ENCODE measurements at regions not wholly inside any gene's neighbourhood (a gene's known extent, or its start where the extent isn't known, plus 50 kb on each side); places are given as distances from the start of the nearest gene placed in this dataset.

GRCh38 chr12:29889737-29890136 is 106.0 kb upstream of the TMTC1 start:
- TF ChIP-seq, protein P1, sequence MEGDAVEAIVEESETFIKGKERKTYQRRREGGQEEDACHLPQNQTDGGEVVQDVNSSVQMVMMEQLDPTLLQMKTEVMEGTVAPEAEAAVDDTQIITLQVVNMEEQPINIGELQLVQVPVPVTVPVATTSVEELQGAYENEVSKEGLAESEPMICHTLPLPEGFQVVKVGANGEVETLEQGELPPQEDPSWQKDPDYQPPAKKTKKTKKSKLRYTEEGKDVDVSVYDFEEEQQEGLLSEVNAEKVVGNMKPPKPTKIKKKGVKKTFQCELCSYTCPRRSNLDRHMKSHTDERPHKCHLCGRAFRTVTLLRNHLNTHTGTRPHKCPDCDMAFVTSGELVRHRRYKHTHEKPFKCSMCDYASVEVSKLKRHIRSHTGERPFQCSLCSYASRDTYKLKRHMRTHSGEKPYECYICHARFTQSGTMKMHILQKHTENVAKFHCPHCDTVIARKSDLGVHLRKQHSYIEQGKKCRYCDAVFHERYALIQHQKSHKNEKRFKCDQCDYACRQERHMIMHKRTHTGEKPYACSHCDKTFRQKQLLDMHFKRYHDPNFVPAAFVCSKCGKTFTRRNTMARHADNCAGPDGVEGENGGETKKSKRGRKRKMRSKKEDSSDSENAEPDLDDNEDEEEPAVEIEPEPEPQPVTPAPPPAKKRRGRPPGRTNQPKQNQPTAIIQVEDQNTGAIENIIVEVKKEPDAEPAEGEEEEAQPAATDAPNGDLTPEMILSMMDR (IDR thresholded peaks at IDR 0.05; ENCODE audit: low read depth, low read length, missing input control) = peak; percentile 39
- TF ChIP-seq RAD21 (IDR thresholded peaks at IDR 0.05) (peak; percentile 61 to 78), TAF1 (conservative IDR thresholded peaks at IDR 0.05) (no peak), SP1 (IDR thresholded peaks at IDR 0.05) (no peak), NR2F2 (IDR thresholded peaks at IDR 0.05) (no peak), YY1 (IDR thresholded peaks at IDR 0.05) (no peak), ZBTB33 (IDR thresholded peaks at IDR 0.05) (no peak), MAX (IDR thresholded peaks at IDR 0.05) (no peak), EGR1 (IDR thresholded peaks at IDR 0.05; ENCODE audit: low read depth in 2 of 2) (no peak), FOXA1 (IDR thresholded peaks at IDR 0.05) (no peak), JUND (IDR thresholded peaks at IDR 0.05) (no peak), HNF4G (IDR thresholded peaks at IDR 0.05) (no peak)
- TF ChIP-seq, protein P2, sequence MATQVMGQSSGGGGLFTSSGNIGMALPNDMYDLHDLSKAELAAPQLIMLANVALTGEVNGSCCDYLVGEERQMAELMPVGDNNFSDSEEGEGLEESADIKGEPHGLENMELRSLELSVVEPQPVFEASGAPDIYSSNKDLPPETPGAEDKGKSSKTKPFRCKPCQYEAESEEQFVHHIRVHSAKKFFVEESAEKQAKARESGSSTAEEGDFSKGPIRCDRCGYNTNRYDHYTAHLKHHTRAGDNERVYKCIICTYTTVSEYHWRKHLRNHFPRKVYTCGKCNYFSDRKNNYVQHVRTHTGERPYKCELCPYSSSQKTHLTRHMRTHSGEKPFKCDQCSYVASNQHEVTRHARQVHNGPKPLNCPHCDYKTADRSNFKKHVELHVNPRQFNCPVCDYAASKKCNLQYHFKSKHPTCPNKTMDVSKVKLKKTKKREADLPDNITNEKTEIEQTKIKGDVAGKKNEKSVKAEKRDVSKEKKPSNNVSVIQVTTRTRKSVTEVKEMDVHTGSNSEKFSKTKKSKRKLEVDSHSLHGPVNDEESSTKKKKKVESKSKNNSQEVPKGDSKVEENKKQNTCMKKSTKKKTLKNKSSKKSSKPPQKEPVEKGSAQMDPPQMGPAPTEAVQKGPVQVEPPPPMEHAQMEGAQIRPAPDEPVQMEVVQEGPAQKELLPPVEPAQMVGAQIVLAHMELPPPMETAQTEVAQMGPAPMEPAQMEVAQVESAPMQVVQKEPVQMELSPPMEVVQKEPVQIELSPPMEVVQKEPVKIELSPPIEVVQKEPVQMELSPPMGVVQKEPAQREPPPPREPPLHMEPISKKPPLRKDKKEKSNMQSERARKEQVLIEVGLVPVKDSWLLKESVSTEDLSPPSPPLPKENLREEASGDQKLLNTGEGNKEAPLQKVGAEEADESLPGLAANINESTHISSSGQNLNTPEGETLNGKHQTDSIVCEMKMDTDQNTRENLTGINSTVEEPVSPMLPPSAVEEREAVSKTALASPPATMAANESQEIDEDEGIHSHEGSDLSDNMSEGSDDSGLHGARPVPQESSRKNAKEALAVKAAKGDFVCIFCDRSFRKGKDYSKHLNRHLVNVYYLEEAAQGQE (IDR thresholded peaks at IDR 0.05) = no peak
- TF ChIP-seq, protein P3, sequence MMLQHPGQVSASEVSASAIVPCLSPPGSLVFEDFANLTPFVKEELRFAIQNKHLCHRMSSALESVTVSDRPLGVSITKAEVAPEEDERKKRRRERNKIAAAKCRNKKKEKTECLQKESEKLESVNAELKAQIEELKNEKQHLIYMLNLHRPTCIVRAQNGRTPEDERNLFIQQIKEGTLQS (IDR thresholded peaks at IDR 0.05) = no peak
